Cerebellar nuclear complex (tissue), 1 donor: ENCODE measurements at regions not wholly inside any gene's neighbourhood (a gene's known extent, or its start where the extent isn't known, plus 50 kb on each side); places are given as distances from the start of the nearest gene placed in this dataset.

Source experiments
- DNase-seq, 2 experiments: peaks; one replicate each; lab custom pipeline; 2025; lab: John Stamatoyannopoulos, UW

DNA sequence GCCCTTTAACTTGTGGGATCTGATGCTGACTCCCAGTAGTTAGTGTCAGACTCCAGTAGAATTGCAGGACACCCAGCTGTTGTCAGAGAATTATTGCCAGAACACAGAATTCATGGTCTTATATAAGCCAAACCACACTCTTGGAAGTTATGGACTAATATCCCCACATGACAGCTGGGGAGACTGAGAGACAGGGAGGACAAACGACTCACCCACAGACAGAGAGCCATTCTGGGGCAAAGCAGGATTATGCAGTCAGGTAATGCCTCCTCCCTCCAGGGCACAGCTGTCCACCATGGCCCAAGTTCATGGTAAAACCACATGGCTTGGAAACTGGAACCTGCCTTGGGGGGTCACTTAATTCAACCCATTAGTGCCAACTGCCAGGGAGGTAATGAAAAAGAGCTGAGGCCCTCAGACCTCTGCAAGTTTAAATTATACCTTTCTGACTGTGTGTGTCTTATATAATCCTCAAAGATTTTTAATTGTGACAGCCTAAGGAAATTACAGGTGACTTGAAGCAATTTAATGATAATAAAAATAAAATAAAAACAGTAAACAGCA is 299.5 kb downstream of the BUD13 start:
- DNase-seq, result no peak

DNA sequence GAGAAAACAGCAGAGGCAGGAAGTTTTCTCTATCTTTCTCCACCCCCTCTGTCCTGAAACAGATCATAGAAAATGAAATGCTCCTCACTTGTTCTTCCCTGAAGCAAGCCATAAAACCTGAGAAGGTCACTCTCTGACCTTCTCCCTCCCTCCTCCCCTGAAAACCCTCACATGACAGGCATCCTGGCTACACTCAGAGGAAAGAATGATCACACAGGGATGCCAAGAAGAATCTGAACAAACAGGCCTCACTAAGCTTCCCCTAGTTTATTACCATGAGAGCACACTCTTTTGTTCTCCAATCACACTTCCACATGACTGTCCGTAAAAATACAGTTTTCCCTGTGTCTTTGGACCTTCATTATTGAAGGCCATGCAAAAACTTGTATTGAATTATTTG is 300.1 kb downstream of the BUD13 start:
- no peak for DNase-seq

DNA sequence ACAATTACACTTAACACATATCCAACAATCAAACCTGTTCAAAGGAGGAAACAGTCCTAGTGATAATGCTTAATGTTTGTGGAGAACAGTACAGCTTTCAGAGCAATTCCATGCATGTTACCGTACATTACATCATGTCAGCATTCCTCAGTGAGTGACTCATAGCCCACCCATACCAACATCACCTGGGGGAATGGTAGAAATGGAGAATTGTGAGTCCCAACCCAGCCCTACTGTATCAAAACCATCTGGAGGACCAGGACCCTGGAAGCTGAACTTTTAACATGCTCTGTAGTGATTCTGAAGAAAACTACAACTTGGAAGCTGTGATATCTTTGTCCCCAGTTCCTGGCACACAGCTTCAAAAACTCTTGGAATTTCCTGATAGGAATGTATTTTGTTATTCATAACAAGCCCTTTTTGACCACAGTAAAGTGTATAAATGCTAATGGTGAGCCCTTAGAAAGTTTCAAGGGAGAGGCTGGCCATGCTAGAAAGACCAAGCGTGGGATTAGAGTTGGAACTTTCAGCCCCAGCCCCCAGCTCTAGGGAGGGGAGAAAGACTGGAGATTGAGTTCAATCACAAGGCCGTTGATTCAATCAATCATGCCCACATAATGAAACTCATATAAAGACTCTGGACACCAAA is 301.1 kb downstream of the BUD13 start:
- DNase-seq, result no peak

DNA sequence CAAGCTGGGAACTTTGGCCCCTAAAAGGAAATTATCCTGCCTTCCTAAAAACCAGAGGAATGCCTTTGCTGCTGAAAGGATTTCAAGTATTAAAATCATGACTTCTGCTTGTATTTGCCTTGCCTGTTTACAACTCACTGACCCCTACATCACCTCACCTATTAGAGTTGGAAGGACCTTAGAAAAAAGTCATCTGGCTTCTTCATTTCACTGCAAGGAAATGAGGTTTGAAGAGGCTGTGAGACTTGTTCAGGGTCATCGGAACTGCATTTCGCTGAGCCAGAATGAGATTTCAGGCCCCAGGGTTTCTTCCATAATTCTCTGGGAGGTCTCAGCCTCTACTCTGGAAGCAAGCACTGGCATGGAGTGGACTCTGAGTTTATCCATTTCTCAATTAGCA is 304.1 kb downstream of the BUD13 start:
- no peak for DNase-seq

DNA sequence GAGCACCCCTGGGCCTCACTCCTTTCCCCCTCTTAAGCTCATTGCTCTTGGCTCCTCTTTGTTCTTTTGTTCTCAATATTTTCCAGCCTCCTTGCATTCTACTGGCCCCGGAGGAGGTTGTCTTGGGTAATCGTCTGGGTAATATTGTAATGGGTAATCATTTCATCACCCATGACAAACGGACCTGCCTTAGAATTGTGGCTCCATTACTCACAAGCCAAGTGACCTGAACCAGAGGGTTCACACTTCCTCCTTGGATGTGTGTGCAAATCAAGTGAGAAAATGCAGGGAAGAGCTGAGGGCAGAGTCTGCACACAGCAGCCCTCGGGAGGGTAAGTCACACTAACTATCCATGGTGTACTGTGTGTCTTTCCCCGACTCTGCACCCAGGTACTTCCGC is 305.0 kb downstream of the BUD13 start:
- no peak for DNase-seq

DNA sequence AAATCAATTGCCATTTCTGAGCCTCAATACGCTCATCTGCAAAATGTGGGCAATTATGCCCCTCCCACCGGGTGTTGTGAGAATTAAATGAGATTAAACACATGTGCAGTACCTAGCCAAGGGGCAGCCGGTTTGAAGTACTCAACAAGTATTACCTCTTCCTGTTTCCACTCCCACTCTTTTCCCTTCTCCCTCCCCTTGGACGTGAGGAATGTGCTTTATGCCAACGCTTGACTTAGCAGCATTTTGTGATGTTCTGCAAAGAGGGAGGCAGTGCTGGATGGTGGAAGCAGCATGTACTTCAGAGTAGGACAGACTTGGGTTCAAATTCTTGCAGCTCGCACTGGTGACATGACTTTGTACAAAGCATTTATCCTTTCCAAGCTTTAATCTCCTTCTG is 306.0 kb downstream of the BUD13 start:
- DNase-seq, result no peak

DNA sequence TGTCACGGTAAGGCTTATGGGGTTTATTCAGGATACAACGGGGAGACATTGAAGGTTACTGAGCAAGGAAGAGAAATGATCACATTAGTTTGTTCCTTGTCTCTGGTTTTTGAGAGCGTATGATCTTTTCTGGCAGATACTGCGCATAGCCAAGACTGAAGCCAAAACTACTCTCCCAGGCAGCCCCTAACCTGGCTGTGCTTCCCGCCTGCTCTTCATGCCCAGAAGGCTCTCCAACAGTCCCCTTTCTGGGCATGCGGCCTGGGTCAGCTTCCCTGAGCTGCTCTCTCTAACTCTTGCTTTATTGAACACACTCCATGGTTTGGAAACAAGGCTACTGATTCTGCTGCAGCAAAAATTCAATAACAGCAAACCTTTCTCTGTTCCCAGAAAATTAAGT is 306.6 kb downstream of the BUD13 start:
- DNase-seq, result no peak

DNA sequence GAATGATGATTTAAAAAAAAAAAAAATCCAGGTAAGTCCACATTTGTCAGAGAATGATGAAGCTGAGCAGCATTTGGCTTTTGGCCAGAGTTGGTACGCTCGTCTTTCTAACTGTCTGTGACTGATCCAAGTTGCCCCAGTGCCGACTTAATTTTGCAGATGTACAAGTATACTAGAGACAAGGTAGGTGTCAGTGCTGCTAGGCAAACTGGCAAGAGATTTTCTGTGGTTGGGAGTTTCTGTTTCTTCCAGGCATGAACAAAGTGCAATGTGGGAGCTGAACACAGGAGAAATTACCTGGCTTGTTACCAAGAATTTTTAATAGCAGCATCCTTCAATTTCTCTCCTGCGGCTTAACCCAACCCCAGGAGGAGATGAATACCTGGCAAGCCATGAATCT is 307.7 kb downstream of the BUD13 start:
- no peak for DNase-seq

DNA sequence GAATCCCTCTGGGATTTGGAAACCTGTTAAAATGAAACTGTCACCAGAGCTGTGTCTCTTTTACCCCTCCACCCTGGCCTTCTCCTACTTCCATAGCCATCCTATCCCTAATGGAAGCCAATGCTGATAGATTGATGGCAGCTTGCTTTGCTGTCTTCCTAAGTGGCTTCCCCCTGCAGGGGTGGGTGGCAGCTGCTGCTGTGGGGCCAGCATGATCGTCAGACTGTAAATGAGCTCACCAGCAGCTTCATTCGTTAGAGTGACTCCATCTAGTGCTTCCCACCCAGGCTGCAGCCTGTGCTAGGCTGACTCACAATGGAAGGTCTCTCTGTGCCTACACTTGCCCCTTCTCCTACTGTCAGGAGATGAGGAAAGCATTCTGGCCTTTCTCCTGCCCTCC is 311.0 kb downstream of the BUD13 start:
- DNase-seq, result no peak

DNA sequence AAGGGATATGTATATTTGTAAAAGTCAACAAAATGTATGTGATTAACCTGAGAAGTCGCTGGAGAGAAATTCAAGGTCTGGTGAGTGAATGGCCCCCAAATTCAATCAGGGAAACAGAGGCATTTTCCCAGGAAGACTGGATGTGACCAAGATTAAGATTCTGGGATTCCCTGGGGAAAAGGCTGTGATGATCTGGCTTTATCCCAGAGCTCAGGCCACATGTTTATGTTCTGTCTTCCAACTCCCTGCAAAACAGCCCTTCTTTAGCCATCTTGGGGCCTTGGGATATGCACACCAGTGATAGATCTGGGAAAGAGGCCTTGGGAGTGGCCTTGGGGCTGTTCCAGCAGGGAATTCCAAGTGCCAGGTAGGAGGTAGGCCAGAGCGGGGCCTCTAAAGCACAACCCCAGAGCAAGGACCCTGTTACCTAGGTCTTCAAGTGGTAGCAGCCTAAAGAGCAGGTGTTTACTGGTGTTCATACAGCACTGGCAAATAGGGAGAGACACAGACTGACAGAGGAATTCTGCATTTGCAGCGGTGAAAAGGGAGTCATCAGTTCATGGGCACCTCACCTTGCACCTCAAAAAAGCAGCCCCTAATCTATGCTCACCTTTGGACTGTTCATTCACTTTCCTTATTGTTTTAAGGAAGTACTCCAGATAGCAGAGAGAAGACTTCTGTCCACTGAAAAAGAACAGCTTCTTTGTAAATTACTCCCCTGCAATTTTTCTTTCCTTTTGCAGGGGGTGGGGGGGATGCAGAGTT is 312.4 kb downstream of the BUD13 start:
- DNase-seq, result no peak

DNA sequence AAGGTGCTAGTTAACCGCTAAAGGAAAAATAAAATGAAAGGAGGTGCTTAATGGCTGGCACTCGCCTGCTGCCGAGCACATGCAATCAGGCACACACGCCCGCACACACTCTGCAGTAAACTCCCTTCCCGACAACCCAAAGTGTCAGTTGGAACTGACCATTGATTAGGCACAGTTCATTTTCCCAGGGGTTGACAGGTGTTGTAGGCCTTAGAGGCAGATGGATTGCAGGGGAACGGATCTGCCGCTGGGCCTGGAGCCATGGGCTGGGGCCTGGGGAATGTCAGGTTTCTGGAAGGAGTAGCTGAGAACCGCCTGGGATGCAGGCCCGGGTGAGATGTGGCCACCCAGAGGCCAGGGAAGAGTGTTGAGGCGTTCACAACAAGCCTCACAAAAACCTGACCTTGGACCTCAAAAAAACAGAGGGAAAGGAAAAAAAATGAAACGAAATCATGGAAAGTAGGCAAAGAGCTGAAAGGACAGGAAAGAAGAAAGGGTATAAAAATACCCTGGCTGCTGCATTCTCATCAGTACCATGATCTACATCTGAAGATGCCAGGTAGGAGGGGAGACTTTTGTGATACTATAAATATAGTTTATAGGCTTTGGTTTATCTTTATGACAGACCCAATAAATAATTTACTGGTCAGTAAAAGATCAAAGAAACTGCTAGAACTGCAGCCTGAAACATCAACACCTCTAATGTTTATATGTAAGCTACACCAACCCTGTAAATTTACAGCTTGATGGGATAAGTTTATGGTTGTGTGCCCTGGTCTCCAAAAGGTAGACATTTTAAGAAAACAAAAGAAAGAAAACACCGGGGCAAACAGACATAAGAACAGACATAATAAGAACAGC is 313.4 kb downstream of the BUD13 start:
- no peak for DNase-seq

DNA sequence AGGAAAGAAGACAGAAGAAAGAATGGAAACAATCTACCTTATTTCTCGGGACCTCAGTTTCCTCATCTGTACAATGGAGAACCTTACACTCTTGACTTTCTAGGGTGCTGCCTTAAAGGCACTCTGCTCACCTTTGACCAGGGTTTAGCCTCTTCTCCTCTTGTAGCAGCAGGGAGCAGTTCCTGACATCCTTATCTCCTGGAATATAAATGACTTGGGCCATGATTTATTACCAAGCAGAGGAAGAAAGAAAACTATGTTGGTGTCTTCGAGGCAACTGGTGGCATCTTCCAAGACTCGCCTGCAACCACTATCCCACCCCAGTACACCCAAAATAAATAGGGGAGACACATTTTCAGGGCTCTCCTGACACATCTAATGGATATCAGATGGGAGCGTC is 314.2 kb downstream of the BUD13 start:
- DNase-seq, result no peak

DNA sequence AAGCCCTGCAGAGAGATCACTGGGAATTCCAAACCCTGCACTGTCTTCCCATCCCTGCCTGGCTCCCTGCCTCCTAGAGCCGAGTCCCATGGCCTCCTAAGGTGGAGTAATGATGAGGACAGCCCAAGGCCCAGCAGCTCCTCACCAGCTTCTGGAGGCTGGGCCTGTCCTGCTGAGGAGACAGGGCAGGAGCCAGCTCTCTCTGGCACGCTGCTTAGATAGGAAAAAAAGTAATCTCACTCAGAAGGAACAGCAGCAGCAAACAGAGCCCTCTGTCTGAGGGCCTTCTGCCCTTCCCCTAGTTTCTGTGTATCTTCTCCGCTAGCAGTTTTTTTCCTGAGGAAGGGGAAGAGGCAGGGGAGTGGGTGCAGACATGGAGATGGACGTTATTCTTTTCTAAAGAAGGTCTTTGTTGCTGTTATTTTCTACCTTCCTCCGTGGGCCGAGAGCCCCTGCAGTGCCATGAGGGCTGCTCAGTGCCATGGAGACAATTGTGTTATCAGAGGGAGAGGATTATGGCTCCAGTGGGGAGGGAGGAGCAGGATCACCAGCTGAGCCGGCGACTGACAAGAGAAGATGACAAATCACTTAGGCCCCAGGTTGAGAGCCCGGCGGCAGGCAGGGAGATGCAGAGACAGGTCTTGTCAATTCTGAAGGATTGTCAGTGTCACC is 315.3 kb downstream of the BUD13 start:
- no peak for DNase-seq

DNA sequence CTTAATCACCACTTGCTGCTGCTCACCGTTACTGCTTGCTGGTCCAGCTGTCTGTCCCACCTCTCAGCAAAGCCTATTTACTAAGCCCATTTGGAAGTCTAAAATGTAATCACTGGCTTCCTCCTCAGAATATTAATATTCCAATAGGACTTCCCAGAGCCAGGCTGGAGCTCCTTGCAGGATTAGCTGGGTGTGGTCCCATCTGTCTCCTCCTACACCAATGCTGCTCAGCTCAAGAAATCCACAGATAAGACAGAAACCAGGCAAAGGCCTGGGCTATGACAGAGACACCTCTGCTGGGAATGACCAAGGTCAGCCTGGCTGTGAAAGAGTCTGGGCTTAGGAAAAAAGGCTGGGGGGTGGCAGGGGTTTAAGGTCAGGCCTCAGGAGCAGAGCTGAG is 317.8 kb downstream of the BUD13 start:
- no peak for DNase-seq

DNA sequence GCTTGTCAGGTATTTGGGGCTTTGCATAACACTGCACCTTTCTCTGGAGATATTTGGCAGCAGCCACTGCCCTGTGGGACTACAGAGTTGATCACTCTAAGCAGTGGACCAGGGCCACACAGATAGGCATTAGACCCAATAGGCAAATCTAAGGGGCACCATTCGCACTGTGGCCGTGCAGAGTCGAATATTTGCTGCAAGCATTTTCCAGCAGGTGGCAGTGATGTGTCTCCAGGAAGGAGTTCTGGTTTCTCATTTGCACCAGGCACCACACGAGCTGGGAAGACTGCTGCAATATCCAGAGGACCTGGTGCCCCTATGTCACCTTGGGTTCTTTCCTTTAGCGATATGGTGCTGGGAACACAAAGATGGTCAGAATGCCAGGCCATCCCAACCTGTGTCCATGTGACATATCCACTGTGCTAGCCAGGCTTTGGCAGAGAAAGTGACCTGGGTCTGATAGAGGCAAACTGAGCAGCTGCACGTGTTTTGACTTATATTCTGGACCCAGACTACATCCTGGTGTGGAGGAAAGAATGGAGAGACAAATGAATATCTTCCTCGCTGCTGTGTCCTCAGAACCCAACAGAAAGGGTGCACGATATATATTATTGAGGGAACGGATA is 318.7 kb downstream of the BUD13 start:
- no peak for DNase-seq

DNA sequence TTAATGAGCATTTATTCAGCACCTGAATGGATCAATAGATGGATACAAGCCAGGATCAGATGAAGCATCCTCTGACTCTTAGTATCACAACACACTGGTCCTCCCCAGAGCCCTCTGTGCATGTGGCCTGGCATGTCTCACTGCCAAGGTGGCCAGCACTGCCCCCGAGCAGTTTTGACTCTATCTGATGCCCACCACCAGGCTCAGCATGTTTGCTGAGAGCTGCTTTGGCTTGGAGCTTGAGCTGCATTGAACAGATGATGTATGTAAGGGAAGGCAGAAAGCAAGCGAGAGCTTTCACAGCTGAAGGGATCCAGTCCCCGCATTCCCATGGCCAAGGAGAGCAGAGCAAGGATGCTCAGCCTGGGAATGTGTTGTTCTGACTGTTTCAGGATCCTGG is 320.3 kb downstream of the BUD13 start:
- DNase-seq, result no peak

DNA sequence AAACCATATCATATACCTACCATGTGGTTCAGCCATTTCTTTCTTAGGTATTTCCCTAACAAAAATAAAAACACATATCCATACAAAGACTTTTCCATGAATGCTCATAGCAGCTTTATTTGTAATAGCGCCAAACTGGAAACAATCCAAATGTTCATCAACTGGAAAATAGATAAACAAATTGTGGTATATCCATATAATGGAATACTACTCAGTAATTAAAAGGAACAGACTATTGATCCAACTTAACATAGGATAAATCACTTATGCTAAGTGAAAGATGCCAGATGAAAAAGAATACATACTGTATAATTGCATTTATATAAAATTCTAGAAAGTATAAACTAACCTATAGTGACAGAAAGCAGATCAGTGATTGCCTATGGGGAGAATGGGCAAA is 323.3 kb downstream of the BUD13 start:
- DNase-seq, result no peak

DNA sequence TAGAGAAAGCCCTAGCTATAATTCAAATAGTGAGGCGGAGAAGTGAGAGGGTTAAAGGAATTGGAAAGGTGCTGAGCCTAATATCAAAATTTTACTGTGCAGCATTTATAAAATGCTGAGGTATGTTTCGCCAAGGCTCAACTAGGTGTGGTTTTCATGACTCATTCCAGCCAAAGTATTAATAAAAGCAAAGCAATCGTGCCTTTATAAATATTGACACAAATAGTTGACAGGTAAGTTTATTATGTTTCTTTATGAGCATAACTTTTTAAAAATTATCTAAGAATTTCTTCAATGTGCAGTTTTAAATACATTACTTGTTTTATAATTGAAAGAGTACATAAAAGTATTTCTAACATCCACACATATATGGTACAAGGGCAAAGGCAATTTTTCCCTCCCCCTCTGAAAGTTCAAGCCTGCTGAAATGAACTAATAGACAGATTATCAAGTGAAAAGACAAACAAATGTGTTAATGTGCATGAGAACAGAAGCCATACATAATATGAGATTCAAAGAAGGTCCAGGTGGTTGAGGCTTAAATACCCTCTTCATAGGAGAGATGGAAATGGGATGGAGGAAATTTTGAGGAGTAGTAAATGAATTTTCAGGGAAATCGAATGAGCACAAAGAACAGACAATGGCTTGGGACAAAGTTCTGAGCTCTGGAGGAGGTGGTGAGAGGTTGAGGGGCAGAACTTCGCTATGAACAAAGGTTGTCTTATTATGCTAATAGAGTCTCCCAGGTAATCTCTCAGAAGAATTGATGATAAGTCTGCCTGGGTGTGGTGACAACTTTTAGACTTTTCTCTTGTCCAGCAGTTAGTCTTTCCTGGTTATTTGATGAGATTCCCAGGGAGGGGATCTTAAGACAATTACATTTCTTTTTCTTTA is 326.5 kb downstream of the BUD13 start:
- no peak for DNase-seq

DNA sequence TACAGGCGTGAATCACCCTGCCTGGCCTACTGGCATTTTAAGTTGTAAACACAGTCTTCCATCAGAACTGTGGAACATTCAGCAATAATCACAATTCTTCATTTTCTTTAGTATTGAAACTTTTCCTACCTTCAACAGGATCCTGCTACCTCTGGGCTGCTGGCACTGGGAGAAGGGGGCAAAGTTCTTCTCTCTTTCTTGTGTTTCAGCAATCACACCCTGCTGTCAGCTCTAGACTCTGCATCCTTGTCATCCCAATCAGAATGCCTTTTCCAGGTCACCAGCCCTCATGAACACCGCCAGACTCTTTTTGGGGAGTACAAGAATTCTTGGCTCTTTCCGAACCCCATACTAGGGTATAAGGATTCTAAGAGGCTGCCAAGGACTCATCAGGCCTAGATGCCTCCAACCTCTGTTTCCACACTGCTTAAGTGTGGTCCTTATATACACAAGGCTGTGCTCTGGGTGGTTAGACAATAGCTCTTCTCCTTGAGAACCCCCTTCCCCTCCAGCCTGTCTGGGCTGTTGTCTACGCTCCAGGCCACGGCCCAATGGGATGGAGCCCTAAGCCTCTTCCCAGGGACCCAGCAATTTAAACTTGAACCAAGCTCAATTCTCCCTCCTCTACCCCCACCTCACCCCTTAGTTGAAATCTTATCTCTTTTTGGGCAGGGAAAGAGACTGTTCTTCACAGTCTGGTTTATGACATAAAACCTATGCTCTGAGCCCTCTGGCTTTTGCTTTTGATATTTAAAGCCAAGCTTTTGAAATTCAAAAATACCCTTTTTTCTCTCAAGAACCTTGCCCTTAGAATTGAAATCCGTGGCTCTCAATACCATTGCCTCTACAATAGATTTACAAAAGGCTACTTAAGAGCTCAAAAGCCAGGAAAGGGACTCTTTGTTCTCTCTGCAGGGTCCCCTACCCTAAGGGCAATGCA is 327.4 kb downstream of the BUD13 start:
- no peak for DNase-seq
